Activated CD4-positive, alpha-beta T cell treated with anti-CD3 and anti-CD28 coated beads for 36 hours (primary cell): ENCODE measurements at regions not wholly inside any gene's neighbourhood (a gene's known extent, or its start where the extent isn't known, plus 50 kb on each side); places are given as distances from the start of the nearest gene placed in this dataset.

Experiments
- ATAC-seq: fragments of 200-7000 bp; cut with Tn5 transposase; one replicate; pipeline ENCODE4 v1.10.0; 2021; ENCODE audit warnings: mild to moderate bottlenecking, moderate library complexity
- CTCF ChIA-PET: fragments of 350-600 bp; sonication (Branson Sonifier 250); formaldehyde crosslinking; loops from one replicate; lab custom pipeline; 2021; ENCODE audit warnings: antibody characterized with exemption; lab: Charles Lee
- POLR2A ChIA-PET: fragments of 350-600 bp; sonication (Branson Sonifier 250); formaldehyde crosslinking; loops from one replicate; lab custom pipeline; 2021; ENCODE audit warnings: antibody characterized with exemption, inconsistent platforms; lab: Charles Lee
- DNase-seq: peaks from one replicate; pipeline ENCODE4 v3.0.0-alpha.2; 2020
- H3K27ac Mint-ChIP-seq: one replicate; pipeline ENCODE4 v1.8.0; 2021; ENCODE audit warnings: mixed read lengths
- H3K27me3 Mint-ChIP-seq: one replicate; pipeline ENCODE4 v1.8.0; 2021; ENCODE audit warnings: mixed read lengths
- H3K36me3 Mint-ChIP-seq: one replicate; pipeline ENCODE4 v1.8.0; 2021; ENCODE audit warnings: low read depth, mixed read lengths
- H3K4me1 Mint-ChIP-seq: one replicate; pipeline ENCODE4 v1.8.0; 2021; ENCODE audit warnings: mixed read lengths
- H3K4me3 Mint-ChIP-seq: one replicate; pipeline ENCODE4 v1.8.0; 2021; ENCODE audit warnings: mild to moderate bottlenecking, moderate library complexity, mixed read lengths
- H3K9me3 Mint-ChIP-seq: one replicate; pipeline ENCODE4 v1.8.0; 2021; ENCODE audit warnings: low read depth, mixed read lengths
- intact Hi-C, 2 experiments: fragments of 100-400 bp; cut with DNase I in 1 of 2; cut with micrococcal nuclease in 1 of 2; formaldehyde crosslinking; loops; one replicate each; pipeline versions ENCODE4 v1.14.2 to v1.15.1; 2022 to 2024; cut with DNase I, micrococcal nuclease

DNA sequence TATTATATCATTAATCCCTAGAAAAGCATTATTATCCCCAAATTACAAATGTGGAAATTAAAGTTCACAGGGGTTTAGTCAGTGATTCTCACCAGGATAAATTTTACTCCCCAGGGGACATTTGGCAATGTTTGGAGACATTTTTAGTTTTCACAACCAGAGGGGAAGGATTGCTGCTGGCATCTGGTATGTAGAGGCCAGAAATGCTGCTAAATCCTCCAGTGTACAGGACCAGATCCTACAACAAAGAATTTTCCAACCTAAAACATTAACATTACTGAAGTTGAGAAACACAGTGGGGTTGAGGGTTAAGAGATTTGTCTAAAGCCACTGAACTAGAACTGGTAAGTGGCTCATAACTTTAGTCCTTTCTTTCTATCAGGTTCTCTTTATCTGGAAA, 162.0 kb upstream of the SYT6 start:
- intact Hi-C loops, result no loop called here
- Mint-ChIP-seq H3K27me3 (no peaks in the 10 kb centered on the region), H3K9me3 (peaks cover 14% of the 10 kb centered on the region), H3K36me3 (no peaks in the 10 kb centered on the region), H3K4me3 (no peak overlapping the region), H3K4me1 (no peaks in the 10 kb centered on the region), H3K27ac (no peak overlapping the region)
- POLR2A ChIA-PET, result no interaction called here
- ATAC-seq, result no peak
- CTCF ChIA-PET, result interaction anchor here (0.5 to 1.4 kb wide), 2 partner anchors 12 to 100 kb away, joined by 3 to 4 read pairs; no protein-coding TSS in a partner anchor
- DNase-seq, result no peak

DNA sequence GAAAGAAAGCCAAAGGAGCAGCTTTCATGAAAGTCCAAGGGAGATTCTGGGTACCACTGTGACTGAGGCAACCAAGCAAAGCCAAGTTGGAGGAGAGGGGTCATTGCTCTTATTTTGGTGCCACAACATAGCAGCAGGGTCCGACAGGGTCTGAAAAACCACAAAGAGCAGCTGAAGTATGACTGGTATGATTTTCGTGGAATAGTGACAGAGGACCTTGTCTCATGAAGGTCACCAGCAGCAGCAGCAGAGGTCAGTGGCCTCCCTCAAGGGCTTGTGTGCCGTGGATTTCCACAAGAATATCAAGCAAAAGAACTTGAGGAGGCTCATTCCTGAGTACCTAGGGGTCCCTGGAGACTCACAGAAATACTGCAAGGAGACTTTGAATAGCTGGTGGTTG, 160.9 kb upstream of the SYT6 start:
- H3K9me3 Mint-ChIP-seq, result peaks cover 15% of the 10 kb centered on the region
- H3K27me3 Mint-ChIP-seq, result no peaks in the 10 kb centered on the region
- ChIA-PET POLR2A (no interaction called here), CTCF (no interaction called here)
- no peaks in the 10 kb centered on the region for H3K4me1 Mint-ChIP-seq
- H3K27ac Mint-ChIP-seq, result no peak overlapping the region
- H3K36me3 Mint-ChIP-seq, result no peaks in the 10 kb centered on the region
- no peak for ATAC-seq
- intact Hi-C loops, result no loop called here
- no peak overlapping the region for H3K4me3 Mint-ChIP-seq
- no peak for DNase-seq

GRCh38 chr1:114314098-114314497, 160.4 kb upstream of the SYT6 start:
- Mint-ChIP-seq H3K27ac (no peak overlapping the region), H3K36me3 (no peaks in the 10 kb centered on the region), H3K27me3 (no peaks in the 10 kb centered on the region), H3K9me3 (peaks cover 15% of the 10 kb centered on the region), H3K4me3 (no peak overlapping the region), H3K4me1 (no peaks in the 10 kb centered on the region)
- ATAC-seq (no peak), DNase-seq (no peak)
- CTCF ChIA-PET, result no interaction called here
- intact Hi-C loops, result no loop called here
- POLR2A ChIA-PET, result no interaction called here

DNA sequence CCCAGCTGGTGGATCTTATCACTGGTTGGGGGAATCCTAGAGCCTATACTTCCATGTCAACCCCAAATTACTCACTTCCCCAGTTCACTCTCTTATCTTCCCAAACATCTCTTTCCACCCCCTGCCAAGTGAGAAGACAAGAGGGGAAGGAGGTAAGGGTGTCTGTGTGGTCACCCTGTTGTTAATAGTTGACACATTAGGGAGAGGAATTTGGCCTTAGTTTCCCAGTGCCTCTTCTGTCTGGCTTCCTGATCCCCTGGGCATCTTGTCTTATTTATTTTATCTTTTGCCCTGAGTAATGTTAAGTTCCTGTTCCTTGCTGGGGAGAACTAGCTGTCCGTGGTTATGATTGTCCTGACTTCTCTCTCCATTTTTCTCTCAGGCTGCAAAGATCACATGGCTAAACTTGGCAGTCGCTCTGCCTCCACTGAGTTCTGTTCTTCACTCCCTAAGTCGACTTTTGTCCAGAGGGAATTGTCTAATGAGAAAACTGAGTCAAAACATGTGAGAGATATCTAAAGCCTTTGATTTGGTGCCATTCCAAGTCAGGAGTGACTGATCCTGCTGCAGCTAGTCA, 157.1 kb upstream of the SYT6 start:
- Mint-ChIP-seq H3K4me1 (no peaks in the 10 kb centered on the region), H3K27ac (no peak overlapping the region), H3K9me3 (peaks cover 17% of the 10 kb centered on the region), H3K4me3 (no peak overlapping the region), H3K36me3 (no peaks in the 10 kb centered on the region), H3K27me3 (peaks cover 1% of the 10 kb centered on the region)
- CTCF ChIA-PET, result interaction anchor here (0.6 to 0.7 kb wide), 2 partner anchors 61 to 98 kb away, joined by 3 read pairs; no protein-coding TSS in a partner anchor
- intact Hi-C loops, result no loop called here
- POLR2A ChIA-PET, result no interaction called here
- no peak for DNase-seq
- no peak for ATAC-seq

- Mint-ChIP-seq H3K4me3 (no peak overlapping the region), H3K36me3 (no peaks in the 10 kb centered on the region), H3K9me3 (peaks cover 2% of the 10 kb centered on the region), H3K27me3 (peaks cover under 1% of the 10 kb centered on the region), H3K4me1 (no peaks in the 10 kb centered on the region), H3K27ac (no peak overlapping the region)
- ChIA-PET CTCF (interaction anchor here (1.0 to 1.2 kb wide), 2 partner anchors 20 to 324 kb away, joined by 4 read pairs; no protein-coding TSS in a partner anchor), POLR2A (no interaction called here)
- intact Hi-C loops, result no loop called here
- DNase-seq (no peak), ATAC-seq (no peak)
Measured at GRCh38 chr1:114302821-114303220, 149.2 kb upstream of the SYT6 start.

- no peaks in the 10 kb centered on the region for H3K27me3 Mint-ChIP-seq
- intact Hi-C loops, result no loop called here
- ChIA-PET POLR2A (no interaction called here), CTCF (no interaction called here)
- H3K36me3 Mint-ChIP-seq, result no peaks in the 10 kb centered on the region
- DNase-seq (no peak), ATAC-seq (no peak)
- no peaks in the 10 kb centered on the region for H3K9me3 Mint-ChIP-seq
- H3K4me3 Mint-ChIP-seq, result no peak overlapping the region
- no peaks in the 10 kb centered on the region for H3K4me1 Mint-ChIP-seq
- no peak overlapping the region for H3K27ac Mint-ChIP-seq
Measured at GRCh38 chr1:114299331-114299975, 145.8 kb upstream of the SYT6 start.

- no peaks in the 10 kb centered on the region for H3K9me3 Mint-ChIP-seq
- H3K36me3 Mint-ChIP-seq, result no peaks in the 10 kb centered on the region
- no peak overlapping the region for H3K4me3 Mint-ChIP-seq
- ChIA-PET CTCF (no interaction called here), POLR2A (no interaction called here)
- DNase-seq, result no peak
- ATAC-seq, result no peak
- H3K4me1 Mint-ChIP-seq, result no peaks in the 10 kb centered on the region
- H3K27me3 Mint-ChIP-seq, result no peaks in the 10 kb centered on the region
- intact Hi-C loops, result no loop called here
- no peak overlapping the region for H3K27ac Mint-ChIP-seq
Measured at GRCh38 chr1:114298008-114298407, 144.3 kb upstream of the SYT6 start.

DNA sequence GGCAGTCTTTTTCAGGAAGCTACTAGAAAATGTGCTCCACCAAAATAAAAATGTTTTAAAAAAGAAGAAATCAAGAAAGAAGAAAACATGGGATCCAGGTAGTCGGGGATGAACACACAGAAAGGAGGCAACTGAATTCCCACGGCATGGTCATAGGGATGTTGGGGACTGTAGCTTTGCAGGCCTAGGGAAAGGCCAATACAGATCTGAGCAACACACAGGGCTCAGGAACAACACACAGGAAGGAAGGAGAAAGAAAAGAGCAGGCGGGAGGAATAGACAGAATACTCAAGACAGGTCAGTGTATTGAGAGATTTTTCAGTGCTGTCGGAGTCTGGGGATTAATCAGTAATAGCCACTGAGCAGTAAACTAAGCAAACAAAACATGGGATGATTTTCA, 142.7 kb upstream of the SYT6 start:
- Mint-ChIP-seq H3K36me3 (no peaks in the 10 kb centered on the region), H3K27ac (no peak overlapping the region), H3K9me3 (no peaks in the 10 kb centered on the region), H3K4me3 (no peak overlapping the region), H3K4me1 (no peaks in the 10 kb centered on the region), H3K27me3 (no peaks in the 10 kb centered on the region)
- POLR2A ChIA-PET, result no interaction called here
- ATAC-seq (no peak), DNase-seq (no peak)
- intact Hi-C loops, result no loop called here
- CTCF ChIA-PET, result interaction anchor here (0.6 kb wide), 1 partner anchor 479 kb away, joined by 3 read pairs; no protein-coding TSS in a partner anchor

DNA sequence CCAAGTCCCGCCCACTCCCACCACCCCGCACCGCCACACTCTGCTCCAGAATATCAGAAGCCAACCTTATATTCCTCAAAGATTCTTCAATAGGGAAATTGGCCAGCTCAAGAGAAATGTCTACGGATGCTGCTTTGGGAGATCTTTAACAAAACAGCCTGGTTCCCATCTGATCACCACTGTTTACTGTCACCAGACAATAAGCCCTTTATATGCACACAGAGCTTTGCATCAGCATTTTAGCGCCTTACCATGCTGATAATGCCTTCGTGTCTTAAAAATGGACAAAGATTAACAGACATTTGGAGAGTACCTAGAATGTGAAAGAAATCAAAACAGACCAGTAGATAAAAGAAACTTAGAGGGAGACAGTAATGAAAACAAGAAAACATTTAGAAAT, 141.7 kb upstream of the SYT6 start:
- H3K27me3 Mint-ChIP-seq, result no peaks in the 10 kb centered on the region
- POLR2A ChIA-PET, result no interaction called here
- no peak for ATAC-seq

GRCh38 chr1:114292835-114293234, 139.2 kb upstream of the SYT6 start:
- ATAC-seq (no peak), DNase-seq (no peak)
- no peaks in the 10 kb centered on the region for H3K9me3 Mint-ChIP-seq
- no peak overlapping the region for H3K27ac Mint-ChIP-seq
- ChIA-PET POLR2A (no interaction called here), CTCF (interaction anchor here (2.0 kb wide), 1 partner anchor 10 kb away, joined by 11 read pairs; no protein-coding TSS in a partner anchor)
- H3K36me3 Mint-ChIP-seq, result no peaks in the 10 kb centered on the region
- no peaks in the 10 kb centered on the region for H3K27me3 Mint-ChIP-seq
- no peaks in the 10 kb centered on the region for H3K4me1 Mint-ChIP-seq
- no peak overlapping the region for H3K4me3 Mint-ChIP-seq
- intact Hi-C loops, result no loop called here

More for the DNA sequence above, 141.7 kb upstream of the SYT6 start:
- CTCF ChIA-PET, result interaction anchor here (1.0 kb wide), 1 partner anchor 12 kb away, joined by 5 read pairs; no protein-coding TSS in a partner anchor
- intact Hi-C loops, result no loop called here
- H3K9me3 Mint-ChIP-seq, result no peaks in the 10 kb centered on the region
- no peaks in the 10 kb centered on the region for H3K4me1 Mint-ChIP-seq
- no peak for DNase-seq
- H3K4me3 Mint-ChIP-seq, result no peak overlapping the region
- no peak overlapping the region for H3K27ac Mint-ChIP-seq
- H3K36me3 Mint-ChIP-seq, result no peaks in the 10 kb centered on the region

GRCh38 chr1:114292194-114292593, 138.5 kb upstream of the SYT6 start:
- DNase-seq (no peak), ATAC-seq (no peak)
- ChIA-PET CTCF (interaction anchor here (2.0 kb wide), 1 partner anchor 9 kb away, joined by 11 read pairs; no protein-coding TSS in a partner anchor), POLR2A (no interaction called here)
- Mint-ChIP-seq H3K4me1 (no peaks in the 10 kb centered on the region), H3K4me3 (no peak overlapping the region), H3K27ac (no peak overlapping the region), H3K27me3 (no peaks in the 10 kb centered on the region), H3K36me3 (no peaks in the 10 kb centered on the region), H3K9me3 (no peaks in the 10 kb centered on the region)
- intact Hi-C loops, result no loop called here

DNA sequence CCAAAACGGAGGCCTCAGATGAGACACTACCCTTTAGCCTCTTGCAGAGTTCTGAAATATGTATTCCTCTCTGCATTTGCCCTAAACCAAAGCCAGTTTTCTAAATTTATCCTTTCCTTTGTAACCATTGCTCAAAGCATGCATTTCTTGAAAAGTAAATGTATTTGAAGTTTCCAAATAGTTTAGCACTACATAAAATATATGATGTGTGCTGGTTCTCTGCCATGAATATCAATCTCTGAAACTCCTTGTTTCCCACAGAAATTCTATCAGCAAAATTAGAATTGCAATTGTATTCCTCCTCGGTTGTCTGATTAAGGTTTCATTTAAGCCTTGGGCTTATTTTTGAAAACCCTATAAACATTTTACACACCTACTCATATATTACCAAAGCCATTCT, 137.1 kb upstream of the SYT6 start:
- no peaks in the 10 kb centered on the region for H3K36me3 Mint-ChIP-seq
- H3K9me3 Mint-ChIP-seq, result no peaks in the 10 kb centered on the region
- DNase-seq, result no peak
- CTCF ChIA-PET, result interaction anchor here (2.0 kb wide), 1 partner anchor 8 kb away, joined by 11 read pairs; no protein-coding TSS in a partner anchor
- H3K27me3 Mint-ChIP-seq, result no peaks in the 10 kb centered on the region
- H3K4me1 Mint-ChIP-seq, result peaks cover 1% of the 10 kb centered on the region
- intact Hi-C loops, result no loop called here
- no peak for ATAC-seq
- POLR2A ChIA-PET, result interaction anchor here (0.7 kb wide), 1 partner anchor 398 kb away, joined by 4 read pairs; no protein-coding TSS in a partner anchor
- H3K27ac Mint-ChIP-seq, result no peak overlapping the region
- no peak overlapping the region for H3K4me3 Mint-ChIP-seq
